HUDEP-2 (cell line): ENCODE measurements at regions not wholly inside any gene's neighbourhood (a gene's known extent, or its start where the extent isn't known, plus 50 kb on each side); places are given as distances from the start of the nearest gene placed in this dataset.

Source experiments
- DNase-seq, 76 experiments: peaks; one replicate each; lab custom pipeline; 2025; ENCODE audit not compliant: unreplicated experiment in 76 of 76; lab: John Stamatoyannopoulos, UW

GRCh38 chr2:155703048-155703447 lies 629.5 kb downstream of the NR4A2 start:
- DNase-seq = no peak

- no peak for DNase-seq
Measured at GRCh38 chr2:155701721-155702120, 630.8 kb downstream of the NR4A2 start.

- DNase-seq = no peak
Measured at GRCh38 chr2:155696571-155696970, 636.0 kb downstream of the NR4A2 start.

GRCh38 chr2:155695505-155695904 lies 637.0 kb downstream of the NR4A2 start:
- DNase-seq = no peak

GRCh38 chr2:155692856-155693255 lies 639.7 kb downstream of the NR4A2 start:
- DNase-seq = no peak

- no peak for DNase-seq
Measured at GRCh38 chr2:155692106-155692505, 640.4 kb downstream of the NR4A2 start.

- no peak for DNase-seq
Measured at GRCh38 chr2:155690785-155691184, 641.7 kb downstream of the NR4A2 start.

GRCh38 chr2:155689791-155690190 lies 642.7 kb downstream of the NR4A2 start:
- DNase-seq = no peak

- no peak for DNase-seq
Measured at GRCh38 chr2:155687181-155687580, 645.3 kb downstream of the NR4A2 start.

GRCh38 chr2:155679647-155680046 lies 652.9 kb downstream of the NR4A2 start:
- DNase-seq = no peak

GRCh38 chr2:155675920-155676319 lies 656.6 kb downstream of the NR4A2 start:
- DNase-seq = no peak

- no peak for DNase-seq
Measured at GRCh38 chr2:155665704-155666103, 666.8 kb downstream of the NR4A2 start.

GRCh38 chr2:155663265-155663664 lies 669.3 kb downstream of the NR4A2 start:
- DNase-seq = no peak

GRCh38 chr2:155662224-155662623 lies 670.3 kb downstream of the NR4A2 start:
- DNase-seq = no peak

- no peak for DNase-seq
Measured at GRCh38 chr2:155653176-155653575, 679.3 kb downstream of the NR4A2 start.

GRCh38 chr2:155651851-155652250 lies 680.7 kb downstream of the NR4A2 start:
- DNase-seq = no peak

GRCh38 chr2:155645791-155646190 lies 686.7 kb downstream of the NR4A2 start:
- no peak for DNase-seq

- no peak for DNase-seq
Measured at GRCh38 chr2:155643056-155643775, 689.3 kb downstream of the NR4A2 start.

GRCh38 chr2:155633887-155634570 lies 698.5 kb downstream of the NR4A2 start:
- DNase-seq = no peak

GRCh38 chr2:155633060-155633839 lies 699.3 kb downstream of the NR4A2 start:
- no peak for DNase-seq

- no peak for DNase-seq
Measured at GRCh38 chr2:155630760-155631159, 701.8 kb downstream of the NR4A2 start.

- DNase-seq = no peak
Measured at GRCh38 chr2:155622443-155622842, 710.1 kb downstream of the NR4A2 start.
